GM11168 (cell line): ENCODE measurements at regions not wholly inside any gene's neighbourhood (a gene's known extent, or its start where the extent isn't known, plus 50 kb on each side); places are given as distances from the start of the nearest gene placed in this dataset.

Source experiments
- in situ Hi-C: fragments of 300-500 bp; cut with MboI; formaldehyde crosslinking; loops from one replicate; pipeline ENCODE4 v1.12.0; 2022; ENCODE audit warnings: low sequenced_read_pairs; ENCODE audit not compliant: unreplicated experiment

DNA sequence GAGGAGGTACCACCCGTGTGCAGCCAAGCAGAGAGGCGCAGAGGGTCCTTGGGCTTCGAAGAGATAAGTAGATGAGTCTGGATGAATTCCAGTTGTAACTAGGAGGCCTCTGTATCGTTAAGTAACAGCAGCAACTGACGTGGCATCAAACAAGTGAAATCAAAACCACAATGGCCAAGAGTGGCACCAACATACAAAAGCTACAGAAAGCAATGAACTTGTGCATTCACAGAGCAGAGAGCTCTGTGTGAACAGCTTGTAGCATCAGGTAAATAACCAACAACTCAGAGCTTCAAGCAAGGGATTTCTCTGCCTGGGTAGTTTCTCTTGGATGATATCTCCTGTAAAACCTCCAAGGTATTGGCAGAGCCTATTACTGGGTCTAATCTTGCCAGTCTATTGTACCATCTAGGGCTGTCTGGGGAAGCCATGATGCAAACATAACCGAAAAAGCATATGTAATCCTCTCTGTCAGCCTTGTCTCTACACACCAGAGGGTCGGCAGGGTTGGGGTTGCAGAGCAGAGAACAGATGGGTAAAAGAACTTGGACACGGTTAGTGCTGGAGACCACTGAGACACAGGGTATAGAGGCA is 83.1 kb upstream of the USP47 start:
- in situ Hi-C loops = no loop called here

DNA sequence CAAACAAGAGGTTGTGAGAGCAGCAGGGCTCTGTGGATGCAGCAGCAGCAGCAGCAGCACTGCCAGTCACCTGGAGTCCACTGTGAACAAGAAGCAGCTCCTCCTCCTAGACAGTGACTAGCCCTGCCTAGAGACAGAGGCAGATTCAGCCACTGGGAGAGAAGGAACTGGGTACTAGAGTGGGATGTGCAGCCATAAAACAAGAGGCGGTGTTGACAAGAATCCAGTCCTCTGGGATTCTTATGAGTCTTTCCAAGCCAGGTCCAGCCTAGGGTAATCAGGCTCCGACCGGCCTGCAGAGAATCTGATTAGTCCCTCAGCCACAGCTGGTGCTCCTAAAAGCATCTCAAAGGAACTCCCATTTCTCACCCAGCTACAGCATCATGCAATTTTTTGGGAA is 83.9 kb upstream of the USP47 start:
- in situ Hi-C loops = no loop called here

DNA sequence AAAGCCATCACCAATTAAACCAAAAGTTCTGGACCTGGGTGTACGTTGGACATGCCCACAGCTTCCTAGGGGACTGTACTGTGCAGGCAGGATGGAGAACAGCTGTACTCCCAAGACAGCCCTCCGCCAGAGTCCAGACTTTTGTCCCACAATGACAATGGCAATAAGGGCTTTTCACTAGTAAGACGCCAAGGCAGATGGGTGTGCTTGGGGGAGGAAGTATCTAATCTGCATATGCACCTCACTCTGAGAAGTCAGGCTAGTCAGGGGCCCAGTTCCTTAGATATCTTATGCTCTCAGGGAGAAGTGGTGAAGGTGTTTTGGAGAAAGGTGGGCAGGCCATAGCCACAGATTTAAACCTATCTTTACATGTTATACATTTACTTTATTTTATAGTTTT is 85.1 kb upstream of the USP47 start:
- in situ Hi-C loops = no loop called here

DNA sequence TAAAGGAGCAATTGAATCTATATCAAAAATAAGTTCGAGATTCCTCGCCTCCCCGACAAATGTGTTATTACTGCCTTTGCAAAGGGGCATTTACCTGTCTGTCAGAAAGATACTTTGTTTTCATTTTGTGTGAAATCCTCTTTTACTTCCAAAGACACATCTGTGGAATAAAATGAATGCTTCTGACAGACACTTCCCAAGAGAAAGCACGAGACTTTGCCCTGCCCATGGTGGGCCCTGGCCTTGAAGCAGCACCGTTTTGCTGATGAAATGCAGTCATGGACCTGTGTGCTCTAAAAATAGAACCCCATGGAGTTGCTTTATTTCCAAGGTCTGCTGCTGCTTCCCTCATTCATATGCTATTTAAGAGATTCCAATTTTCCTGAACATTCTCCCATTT is 85.9 kb upstream of the USP47 start:
- in situ Hi-C loops = no loop called here

DNA sequence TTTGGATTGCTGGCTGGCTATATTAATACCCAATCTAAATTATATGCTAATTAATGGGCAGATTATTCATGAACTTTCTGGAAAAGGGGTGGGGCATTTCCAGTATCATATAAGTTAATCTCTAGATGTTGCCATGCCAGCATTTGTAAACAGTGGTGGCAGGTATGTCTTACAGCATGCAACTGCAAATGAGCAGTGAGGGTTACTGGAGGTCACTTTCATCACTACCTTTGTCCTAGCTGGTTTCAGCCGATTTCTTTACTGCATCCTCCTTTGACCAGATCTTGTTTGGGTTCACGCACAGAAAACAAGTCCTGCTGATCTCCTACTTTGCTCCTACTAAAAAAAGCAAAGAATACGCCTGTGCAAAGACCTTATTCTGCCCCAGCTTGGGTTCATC is 89.1 kb upstream of the USP47 start:
- in situ Hi-C loops = no loop called here

DNA sequence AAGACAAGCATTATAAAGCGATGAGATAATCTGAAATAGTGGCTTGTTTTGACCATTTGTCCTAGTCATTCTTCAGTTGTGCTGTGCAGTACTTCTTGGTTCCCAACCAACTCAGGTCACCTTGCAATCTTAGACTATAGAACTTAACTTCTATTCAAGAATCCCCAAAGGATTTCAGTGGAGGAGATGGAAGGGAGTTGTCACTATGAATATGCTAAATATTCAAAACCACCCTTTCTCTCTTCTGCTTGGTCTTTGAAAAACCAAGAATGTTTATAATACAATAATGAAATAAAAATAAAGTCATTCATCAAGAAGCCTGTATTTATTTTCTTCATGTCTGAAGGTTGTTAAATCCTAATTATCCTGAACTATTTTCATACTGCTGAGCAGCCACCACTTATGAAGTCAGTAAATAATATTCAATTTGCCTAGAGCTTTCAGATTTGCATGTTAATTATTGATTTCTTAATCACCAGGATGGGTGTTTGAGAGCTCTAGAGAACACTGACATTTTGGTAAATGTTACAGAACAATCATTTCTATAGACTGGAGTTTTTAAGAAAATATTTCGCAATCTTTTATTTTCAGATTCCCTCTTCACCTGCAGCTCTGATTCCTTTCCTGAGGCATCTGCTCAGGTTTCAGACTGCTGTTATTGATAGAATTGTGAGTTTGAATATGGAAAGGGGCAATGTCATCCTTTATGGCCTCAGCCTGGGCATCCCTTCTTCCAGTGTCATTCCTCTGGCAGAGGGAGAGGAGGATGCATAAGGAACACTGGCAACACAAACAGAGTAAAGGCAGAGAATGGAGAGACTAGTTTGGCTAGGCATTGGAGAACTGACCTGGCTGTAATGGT is 91.5 kb upstream of the USP47 start:
- in situ Hi-C loops = no loop called here

DNA sequence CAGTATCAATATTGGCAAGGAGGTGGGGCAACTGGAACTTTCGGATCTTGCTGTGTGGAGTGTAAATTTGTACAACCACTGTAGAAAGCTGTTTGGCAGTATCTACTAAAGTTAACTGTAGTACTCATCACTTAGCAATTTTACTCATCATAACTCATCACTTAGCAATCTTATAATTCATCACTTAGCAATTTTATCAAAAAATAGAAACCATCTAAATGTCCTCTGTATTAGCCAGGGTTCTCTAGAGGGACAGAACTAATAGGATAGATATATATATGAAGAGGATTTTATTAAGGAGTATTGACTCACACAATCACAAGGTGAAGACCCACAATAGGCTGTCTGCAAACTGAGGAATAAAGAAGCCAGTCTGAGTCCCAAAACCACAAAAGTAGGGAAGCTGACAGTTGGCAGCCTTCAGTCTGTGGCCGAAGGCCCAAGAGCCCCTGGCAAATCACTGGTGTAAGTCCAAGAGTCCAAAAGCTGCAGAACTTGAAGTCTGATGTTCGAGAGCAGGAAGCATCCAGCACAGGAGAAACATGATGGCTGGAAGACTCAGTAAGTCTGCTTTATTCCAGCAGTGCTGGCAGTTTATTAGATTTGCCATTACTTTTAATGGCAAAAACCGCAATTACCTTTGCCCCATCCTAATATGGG is 92.9 kb upstream of the USP47 start:
- in situ Hi-C loops = no loop called here

DNA sequence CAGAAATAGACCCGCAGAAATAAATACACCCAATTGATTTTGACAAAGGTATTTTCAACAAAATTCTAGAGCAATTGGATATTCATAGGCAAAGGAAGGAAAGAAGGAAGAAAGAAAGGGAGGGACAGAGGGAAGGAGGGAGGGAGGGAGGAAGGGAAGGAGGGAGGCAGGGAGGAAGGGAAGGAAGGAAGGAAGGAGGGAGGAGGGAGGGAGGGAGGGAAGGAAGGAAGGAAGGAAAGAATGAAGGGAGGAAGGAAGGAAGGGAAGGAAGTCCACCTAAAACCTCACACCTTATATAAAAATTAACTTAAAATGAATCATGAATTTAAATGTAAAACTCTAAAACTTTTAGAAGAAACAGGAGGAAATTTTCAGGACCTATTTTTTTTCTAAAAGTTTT is 94.2 kb upstream of the USP47 start:
- in situ Hi-C loops = no loop called here

DNA sequence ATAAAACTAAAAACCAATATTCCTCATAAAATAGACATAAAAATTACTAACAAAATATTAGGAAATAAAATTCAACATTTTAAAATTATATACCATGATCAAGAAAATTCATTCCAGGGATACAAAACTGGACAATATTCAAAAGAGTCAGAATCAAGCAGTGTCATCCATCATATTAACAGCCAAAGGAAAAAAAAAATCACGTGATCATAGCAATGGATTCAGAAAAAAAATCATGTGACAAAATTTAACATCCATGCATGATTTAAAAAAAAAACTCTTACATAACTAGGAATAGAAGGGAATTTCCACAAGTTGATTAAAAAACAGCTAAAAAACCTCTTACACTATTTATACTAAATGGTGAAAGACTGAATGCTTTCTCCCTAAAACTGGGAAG is 95.3 kb upstream of the USP47 start:
- in situ Hi-C loops = no loop called here

DNA sequence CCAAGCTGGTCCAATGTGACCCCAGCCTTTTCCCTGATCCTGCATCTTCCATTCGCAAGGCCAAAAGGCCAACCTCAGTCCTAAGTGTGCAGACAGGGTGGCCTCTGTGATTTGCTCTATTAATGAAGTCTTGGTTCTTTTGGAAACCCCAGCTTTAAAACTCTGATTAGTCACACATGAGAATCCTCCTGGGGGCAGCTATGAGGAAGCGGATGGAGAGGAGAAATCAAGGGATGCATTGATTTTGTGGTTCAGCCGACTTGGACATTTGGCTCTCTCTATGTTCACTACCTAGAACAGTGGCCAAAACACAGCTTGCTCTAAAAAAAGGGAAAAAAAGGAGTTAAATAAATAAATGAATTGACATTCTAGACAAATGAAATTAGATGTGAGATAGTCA is 98.6 kb upstream of the USP47 start:
- in situ Hi-C loops = no loop called here

DNA sequence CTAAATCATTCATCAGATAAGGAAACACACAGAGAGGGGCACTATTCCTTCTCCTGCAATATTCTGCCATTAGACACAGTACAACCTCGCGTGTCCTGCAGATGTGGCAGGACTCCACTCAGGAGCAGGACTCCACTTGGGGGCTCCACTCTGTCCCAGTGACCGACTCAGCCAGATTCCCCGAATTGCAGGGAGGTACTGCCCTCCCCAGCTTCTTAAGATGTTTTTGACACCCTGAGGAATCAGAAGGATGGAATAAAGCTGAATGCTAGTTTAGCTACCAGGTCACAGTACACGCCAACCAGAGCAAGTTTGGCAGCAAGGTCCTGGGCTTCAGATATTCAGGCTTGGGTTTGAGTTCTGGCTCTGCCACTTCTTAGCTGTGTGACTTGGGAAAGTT is 99.3 kb upstream of the USP47 start:
- in situ Hi-C loops = no loop called here

DNA sequence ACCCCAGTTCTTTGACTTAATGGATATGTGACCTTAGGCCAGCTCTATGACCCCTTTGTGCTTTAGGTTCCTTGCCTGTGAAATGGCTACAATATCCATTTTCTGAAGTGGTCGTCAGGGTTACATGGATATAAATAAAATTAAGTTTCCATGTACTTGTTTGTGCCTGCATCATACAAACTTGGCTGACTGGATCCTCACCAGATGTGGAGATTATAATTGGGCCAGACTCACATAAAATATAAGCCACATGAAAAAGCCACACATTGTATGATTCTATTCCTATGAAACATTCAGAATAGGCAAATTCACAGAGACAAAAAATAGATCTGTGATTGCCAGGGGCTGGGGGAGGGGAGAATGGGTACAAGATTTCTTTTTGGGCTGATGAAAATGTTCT is 100.9 kb upstream of the USP47 start:
- in situ Hi-C loops = no loop called here

DNA sequence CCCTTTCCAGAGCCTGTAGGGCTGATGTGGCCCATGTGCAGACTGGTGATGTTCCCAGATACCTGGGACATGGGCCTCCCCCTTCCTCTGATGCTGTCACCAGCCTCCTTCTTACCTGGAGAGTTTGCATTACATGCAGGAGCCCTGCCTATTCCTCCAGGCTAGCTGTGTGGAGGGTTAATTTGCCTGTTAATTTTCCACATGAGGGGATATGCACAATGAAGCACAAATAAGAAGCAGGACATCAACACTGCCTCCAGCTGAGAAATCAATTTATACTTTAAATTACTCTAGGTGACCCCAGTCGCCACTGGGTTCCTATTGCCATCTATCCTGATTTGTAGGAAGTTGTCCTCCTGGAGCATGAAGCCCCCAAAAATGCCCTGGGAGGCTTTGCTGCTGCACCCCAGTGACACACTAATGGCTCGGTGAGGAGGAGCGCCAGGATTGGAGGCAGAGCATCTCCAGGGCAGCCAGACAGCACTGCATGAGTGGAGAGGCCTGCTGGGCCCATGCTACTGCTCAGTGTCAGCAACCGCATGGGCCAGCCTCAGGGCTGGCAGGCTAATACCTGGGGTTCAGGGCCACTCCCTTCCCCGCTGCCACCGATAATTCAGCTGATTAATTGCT is 101.6 kb upstream of the USP47 start:
- in situ Hi-C loops = no loop called here

DNA sequence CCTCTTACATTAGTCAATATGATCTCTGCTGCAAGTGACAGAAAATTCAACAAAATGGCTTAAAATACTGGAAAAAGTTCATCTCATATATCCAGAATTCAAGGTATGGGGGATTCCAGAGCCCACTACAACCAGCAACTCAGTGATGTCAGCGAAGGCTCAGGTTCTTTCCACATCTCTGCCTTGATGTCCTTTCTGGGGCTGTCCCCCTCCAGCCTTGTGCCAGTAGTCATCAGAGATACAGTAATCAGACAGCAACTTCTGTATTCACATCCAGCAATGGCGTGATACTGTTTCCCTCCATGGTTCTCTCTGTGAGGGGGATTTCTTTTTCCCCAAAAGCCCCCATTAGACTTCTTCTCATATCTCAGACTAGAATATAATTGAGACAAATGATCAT is 103.4 kb upstream of the USP47 start:
- in situ Hi-C loops = no loop called here

DNA sequence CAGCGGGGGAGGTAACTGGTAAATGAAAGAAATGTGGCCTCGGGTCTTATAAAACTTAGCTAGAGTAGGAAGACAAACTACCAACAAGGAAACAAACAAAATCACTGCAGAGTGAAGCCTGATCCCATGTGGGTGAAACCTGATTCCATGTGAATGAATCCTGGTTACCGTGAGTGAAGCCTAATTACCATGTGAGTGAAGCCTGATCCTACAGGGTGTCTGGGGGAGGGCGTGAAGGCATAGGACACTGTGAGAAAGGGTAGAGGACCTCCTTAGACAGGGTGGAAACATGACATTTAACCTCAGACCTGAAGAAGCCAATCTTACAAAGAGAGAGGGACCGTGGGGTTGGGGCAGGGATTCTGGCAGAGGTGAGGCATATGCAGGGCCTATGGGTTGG is 106.2 kb upstream of the USP47 start:
- in situ Hi-C loops = no loop called here

DNA sequence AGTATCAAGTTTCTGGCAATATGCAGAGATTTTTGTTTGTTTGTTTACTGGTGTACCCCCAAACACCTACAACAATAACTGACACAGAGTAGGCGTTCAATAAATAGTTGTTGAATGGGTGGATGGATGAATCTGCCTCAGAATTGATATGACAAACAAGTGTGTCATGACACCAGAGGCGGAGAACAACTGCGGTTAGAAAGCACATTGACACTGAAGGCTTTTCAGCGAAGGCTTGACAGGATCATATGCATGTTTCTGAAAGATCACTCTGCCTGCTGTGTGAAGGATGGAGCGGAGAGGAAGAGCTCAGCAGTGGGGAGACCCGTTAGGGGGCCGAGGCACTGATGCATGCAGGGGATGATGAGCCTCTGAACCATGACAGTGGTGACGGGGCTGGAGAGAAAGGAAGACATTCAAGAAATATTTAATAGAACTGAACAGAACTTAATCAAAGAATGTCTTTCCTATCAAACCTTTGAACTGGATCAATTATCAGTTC is 108.5 kb upstream of the USP47 start:
- in situ Hi-C loops = no loop called here

DNA sequence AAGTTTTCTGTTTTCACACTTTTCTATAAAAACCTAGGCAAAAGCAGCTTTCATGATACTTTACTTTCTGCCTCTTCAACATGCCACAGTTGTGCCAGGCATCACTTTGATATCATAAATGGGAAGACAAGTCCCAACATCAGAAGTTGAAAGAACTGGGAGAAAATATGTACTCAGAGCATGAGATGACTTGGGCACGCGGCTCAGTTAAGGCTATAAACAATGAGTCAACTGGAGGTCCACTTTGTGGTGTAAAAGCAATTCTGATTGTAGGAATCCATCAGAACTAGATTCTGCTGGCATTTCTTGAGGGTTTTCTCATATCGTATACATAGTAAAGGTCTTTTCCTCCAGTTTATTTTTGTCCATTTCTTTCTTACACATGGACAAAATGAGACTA is 109.7 kb upstream of the USP47 start:
- in situ Hi-C loops = no loop called here

DNA sequence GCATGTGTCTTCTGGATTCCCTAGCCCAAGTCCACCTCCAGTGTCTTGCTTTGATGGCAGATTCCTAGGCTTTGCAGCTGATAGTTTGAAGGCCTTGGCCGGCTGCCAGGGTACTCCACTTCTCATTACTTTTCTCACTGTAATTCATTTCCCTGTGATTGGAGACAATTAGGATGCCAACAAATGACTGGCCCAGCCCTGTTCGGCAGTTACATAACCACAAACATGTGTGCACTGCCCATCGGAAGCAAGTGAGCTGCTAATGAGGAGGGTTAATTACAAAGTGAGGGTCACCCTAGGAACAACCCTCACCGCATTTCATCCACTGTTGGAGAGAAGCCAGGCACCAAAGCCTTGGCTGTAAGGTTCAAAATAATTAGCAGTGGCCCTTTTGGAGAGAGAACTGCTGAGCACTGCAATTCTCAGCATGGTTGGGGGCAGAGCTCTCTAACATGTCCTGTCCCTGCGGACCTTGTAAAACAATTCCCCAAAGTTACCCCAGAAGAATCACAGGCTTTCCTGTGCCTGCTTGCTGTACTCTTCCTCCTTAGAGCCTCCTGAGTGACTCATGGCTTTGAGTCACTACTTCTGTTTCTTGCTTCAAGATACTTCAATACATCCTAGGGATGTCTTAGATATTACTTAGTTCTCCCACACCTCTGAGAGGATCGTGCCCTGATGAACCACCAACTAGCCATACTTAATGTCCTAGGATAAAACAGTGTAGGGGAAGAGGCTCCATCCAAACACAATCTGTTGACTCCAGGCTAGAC is 109.7 kb upstream of the GALNT18 start:
- in situ Hi-C loops = no loop called here

DNA sequence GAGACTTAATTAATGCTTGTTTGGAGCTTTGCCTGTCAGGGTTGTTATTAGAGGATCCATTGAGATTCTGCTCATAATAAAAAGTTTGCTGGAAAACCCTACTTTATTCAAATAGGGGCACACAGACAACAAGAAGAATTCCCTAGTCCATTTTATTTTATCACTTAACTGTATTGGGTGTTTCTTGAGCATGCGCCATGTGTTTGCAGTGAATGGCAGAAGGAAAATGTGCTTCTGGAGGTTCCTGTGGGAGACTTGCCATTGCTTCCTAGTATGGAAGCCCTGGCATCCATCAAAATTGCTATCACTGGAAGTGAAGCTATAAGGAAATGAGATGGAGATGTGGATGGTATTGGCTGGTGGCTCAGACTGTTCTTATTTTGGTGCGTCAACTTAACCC is 106.6 kb upstream of the GALNT18 start:
- in situ Hi-C loops = no loop called here

DNA sequence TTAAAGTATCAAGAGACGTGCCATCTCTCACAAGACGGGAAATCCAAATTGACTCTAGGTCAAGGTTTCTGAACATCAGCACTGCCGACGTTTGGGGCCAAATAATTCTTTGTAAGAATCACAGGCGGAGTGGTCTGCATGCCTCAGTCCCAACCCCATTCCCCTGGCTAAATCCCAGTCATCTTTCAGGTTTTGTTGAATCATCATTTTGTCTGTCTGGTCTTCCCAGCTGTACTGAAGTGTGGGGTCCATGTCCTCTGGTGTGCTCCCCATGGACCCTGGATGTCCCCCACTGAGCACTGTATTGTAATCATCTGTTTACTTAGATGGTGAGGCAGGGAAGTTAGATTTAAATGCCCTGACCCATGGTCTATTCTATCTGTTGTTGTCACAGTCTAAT is 103.6 kb upstream of the GALNT18 start:
- in situ Hi-C loops = no loop called here
